Osteoblast (primary cell): ENCODE measurements at regions not wholly inside any gene's neighbourhood (a gene's known extent, or its start where the extent isn't known, plus 50 kb on each side); places are given as distances from the start of the nearest gene placed in this dataset.
"Not testable (repeated sequence)": the region's sequence is repeated elsewhere in the genome, so short reads cannot be mapped to it uniquely, and the experiment has no call there.

ENCODE experiments used
- DNase-seq: peaks from one replicate; pipeline ENCODE4 v3.0.0; 2011; ENCODE audit warnings: low spot score, mixed read lengths; ENCODE audit not compliant: insufficient read length; ENCODE audit errors: missing footprints
- H2AFZ ChIP-seq: 2 replicates; pipeline ENCODE4 v1.6.0; 2011; ENCODE audit warnings: mild to moderate bottlenecking, low read length
- H3K27ac ChIP-seq: 2 replicates; pipeline ENCODE4 v1.5.1; 2011; ENCODE audit warnings: mild to moderate bottlenecking, low read depth, low read length, moderate library complexity
- H3K27me3 ChIP-seq: 2 replicates; pipeline ENCODE4 v1.6.0; 2012; ENCODE audit warnings: mild to moderate bottlenecking, control low read depth, inconsistent platforms, low read length, moderate library complexity; ENCODE audit not compliant: insufficient read depth
- H3K36me3 ChIP-seq: 2 replicates; pipeline ENCODE4 v1.5.1; 2011; ENCODE audit warnings: mild to moderate bottlenecking, low read length, control low read depth, moderate library complexity; ENCODE audit not compliant: insufficient read depth
- H3K4me1 ChIP-seq: 2 replicates; pipeline ENCODE4 v1.5.1; 2011; ENCODE audit warnings: mild to moderate bottlenecking, low read length, control low read depth, moderate library complexity; ENCODE audit not compliant: insufficient read depth
- H3K4me2 ChIP-seq: 2 replicates; pipeline ENCODE4 v1.6.0; 2011; ENCODE audit warnings: mild to moderate bottlenecking, low read length; ENCODE audit not compliant: insufficient read depth
- H3K4me3 ChIP-seq: fragments of 200-600 bp; sonication (generic); 3 replicates; pipeline ENCODE4 v1.5.1; 2012; ENCODE audit warnings: mild to moderate bottlenecking, low read length, inconsistent platforms; ENCODE audit not compliant: insufficient read depth
- H3K79me2 ChIP-seq: 2 replicates; pipeline ENCODE4 v1.6.0; 2012; ENCODE audit warnings: mild to moderate bottlenecking, low read length, control low read depth, inconsistent platforms; ENCODE audit not compliant: insufficient read depth
- H3K9me3 ChIP-seq: 2 replicates; pipeline ENCODE4 v1.5.1; 2011; ENCODE audit warnings: low read depth, low read length, control low read depth
- H4K20me1 ChIP-seq: 2 replicates; pipeline ENCODE4 v1.6.0; 2012; ENCODE audit warnings: mild to moderate bottlenecking, low read length, control low read depth; ENCODE audit not compliant: insufficient read depth
- TF ChIP-seq, protein P1 (sequence below): IDR thresholded peaks from 2 replicates; pipeline ENCODE4 v1.5.1; 2011; ENCODE audit warnings: mild to moderate bottlenecking, low read depth, low read length, moderate library complexity; ENCODE audit errors: extremely low read depth

DNA sequence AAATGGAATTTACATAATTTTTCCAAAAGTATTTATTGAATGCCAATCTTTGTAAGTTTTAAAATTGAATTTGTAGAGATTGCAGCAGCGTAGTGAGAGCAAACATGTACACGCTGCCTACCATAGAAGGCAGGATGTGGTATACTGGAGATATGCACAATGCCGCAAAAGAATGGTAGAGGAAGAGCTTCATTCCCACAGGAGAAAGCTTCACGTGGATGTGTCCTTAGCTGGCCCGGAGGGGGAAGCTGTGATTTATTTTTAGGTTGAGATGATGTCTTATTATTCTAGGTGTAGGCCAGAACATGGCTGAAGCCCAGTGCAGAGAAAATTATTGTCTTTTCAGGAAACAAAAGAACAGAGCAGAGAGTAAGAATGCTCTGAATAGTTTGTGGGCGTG is 743.3 kb upstream of the BCHE start:
- peaks cover 3% of the 10 kb centered on the region for H3K9me3 ChIP-seq

DNA sequence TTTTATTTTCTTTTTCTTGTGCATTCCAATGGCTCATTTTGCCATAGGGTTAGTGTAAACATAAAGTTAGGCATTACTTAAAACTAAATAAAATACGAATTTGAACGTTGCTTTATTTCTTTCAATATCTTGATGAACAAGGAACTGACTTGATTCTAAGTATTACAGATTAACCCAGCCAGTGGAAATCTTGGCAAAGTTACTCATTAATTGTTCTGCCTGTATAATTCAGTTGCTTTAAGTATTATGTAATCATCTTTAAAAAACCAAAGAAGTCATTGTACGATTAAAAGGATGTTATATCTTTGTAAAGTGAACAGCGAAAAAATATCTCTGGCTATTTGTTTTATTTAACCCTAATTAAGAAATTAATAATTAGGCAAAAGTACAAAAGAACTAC is 737.9 kb upstream of the BCHE start:
- Histone ChIP-seq H3K4me1 (no peaks in the 10 kb centered on the region), H3K4me2 (no peak overlapping the region), H3K79me2 (no peaks in the 10 kb centered on the region), H3K27me3 (no peaks in the 10 kb centered on the region), H3K36me3 (no peaks in the 10 kb centered on the region), H4K20me1 (no peaks in the 10 kb centered on the region), H3K4me3 (no peak overlapping the region), H3K9me3 (peaks cover 3% of the 10 kb centered on the region), H3K27ac (no peak overlapping the region), H2AFZ (no peak overlapping the region)
- TF ChIP-seq, protein P1, sequence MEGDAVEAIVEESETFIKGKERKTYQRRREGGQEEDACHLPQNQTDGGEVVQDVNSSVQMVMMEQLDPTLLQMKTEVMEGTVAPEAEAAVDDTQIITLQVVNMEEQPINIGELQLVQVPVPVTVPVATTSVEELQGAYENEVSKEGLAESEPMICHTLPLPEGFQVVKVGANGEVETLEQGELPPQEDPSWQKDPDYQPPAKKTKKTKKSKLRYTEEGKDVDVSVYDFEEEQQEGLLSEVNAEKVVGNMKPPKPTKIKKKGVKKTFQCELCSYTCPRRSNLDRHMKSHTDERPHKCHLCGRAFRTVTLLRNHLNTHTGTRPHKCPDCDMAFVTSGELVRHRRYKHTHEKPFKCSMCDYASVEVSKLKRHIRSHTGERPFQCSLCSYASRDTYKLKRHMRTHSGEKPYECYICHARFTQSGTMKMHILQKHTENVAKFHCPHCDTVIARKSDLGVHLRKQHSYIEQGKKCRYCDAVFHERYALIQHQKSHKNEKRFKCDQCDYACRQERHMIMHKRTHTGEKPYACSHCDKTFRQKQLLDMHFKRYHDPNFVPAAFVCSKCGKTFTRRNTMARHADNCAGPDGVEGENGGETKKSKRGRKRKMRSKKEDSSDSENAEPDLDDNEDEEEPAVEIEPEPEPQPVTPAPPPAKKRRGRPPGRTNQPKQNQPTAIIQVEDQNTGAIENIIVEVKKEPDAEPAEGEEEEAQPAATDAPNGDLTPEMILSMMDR: no peak
- no peak for DNase-seq

More for the DNA sequence above, 743.3 kb upstream of the BCHE start:
- Histone ChIP-seq H3K4me2 (no peak overlapping the region), H3K27ac (no peak overlapping the region), H3K4me1 (no peaks in the 10 kb centered on the region), H3K79me2 (no peaks in the 10 kb centered on the region), H3K27me3 (no peaks in the 10 kb centered on the region), H3K36me3 (no peaks in the 10 kb centered on the region), H3K4me3 (no peak overlapping the region), H2AFZ (no peak overlapping the region), H4K20me1 (no peaks in the 10 kb centered on the region)
- no peak for DNase-seq
- TF ChIP-seq, protein P1: no peak

DNA sequence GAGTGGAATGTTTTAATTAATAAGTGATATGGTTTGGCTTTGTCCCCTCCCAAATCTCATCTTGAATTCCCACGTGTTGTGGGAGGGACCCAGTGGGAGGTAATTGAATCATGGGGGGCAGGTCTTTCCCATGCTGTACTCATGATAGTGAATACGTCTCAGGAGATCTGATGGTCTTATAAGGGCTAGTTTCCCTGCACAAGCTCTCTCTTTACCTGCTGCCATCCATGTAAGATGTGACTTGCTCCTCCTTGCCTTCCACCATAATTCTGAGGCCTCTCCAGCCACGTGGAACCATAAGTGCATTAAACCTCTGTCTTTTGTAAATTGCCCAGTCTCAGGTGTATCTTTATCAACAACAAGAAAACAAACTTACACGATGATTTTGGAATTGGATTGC is 734.5 kb upstream of the BCHE start:
- not testable (repeated sequence) for H3K27ac ChIP-seq, H3K9me3 ChIP-seq, H3K4me2 ChIP-seq, DNase-seq, H3K4me3 ChIP-seq, H3K36me3 ChIP-seq, H4K20me1 ChIP-seq, H3K79me2 ChIP-seq, H3K27me3 ChIP-seq, H2AFZ ChIP-seq, H3K4me1 ChIP-seq

DNA sequence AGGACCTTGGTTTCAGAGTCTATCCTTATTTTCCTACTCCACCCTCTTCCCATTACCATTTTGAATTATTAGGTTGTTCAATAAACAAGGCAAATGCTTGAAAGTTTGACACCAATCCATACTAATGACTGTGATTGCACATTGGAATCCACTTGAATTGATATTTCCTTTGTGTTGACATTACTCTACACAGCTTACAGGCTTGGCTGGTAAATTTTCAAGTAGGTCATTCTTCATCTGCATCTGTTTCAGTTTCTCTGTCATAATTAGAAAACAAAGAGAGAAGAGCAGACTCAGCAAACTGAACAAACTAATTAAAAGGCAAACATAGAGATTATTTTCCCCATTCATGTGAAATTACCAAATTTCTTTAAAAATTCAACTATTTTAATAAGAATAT is 732.9 kb upstream of the BCHE start:
- Histone ChIP-seq H3K4me3 (no peak overlapping the region), H3K36me3 (no peaks in the 10 kb centered on the region), H3K4me2 (no peak overlapping the region), H3K27ac (no peak overlapping the region), H3K9me3 (no peaks in the 10 kb centered on the region), H3K79me2 (no peaks in the 10 kb centered on the region), H4K20me1 (no peaks in the 10 kb centered on the region), H2AFZ (no peak overlapping the region), H3K27me3 (no peaks in the 10 kb centered on the region), H3K4me1 (no peaks in the 10 kb centered on the region)
- DNase-seq: no peak
- TF ChIP-seq, protein P1: no peak
